Bone marrow (tissue), 2 donors: ENCODE measurements at regions not wholly inside any gene's neighbourhood (a gene's known extent, or its start where the extent isn't known, plus 50 kb on each side); places are given as distances from the start of the nearest gene placed in this dataset.

ENCODE experiments used
- DNase-seq, 2 donors: peaks; one replicate each; lab custom pipeline; 2025; lab: John Stamatoyannopoulos, UW

GRCh38 chr5:174191076-174191475, 145.6 kb downstream of the NSG2 start:
- DNase-seq = no peak

- no peak for DNase-seq
Observed at GRCh38 chr5:174191850-174192655, 146.5 kb downstream of the NSG2 start.

- no peak for DNase-seq
Observed at GRCh38 chr5:174192901-174193300, 147.4 kb downstream of the NSG2 start.

- no peak for DNase-seq
Observed at GRCh38 chr5:174195517-174195916, 150.0 kb downstream of the NSG2 start.

- no peak for DNase-seq
Observed at GRCh38 chr5:174197929-174198328, 152.4 kb downstream of the NSG2 start.

GRCh38 chr5:174198541-174198940, 153.0 kb downstream of the NSG2 start:
- DNase-seq = no peak

GRCh38 chr5:174202996-174203395, 157.5 kb downstream of the NSG2 start:
- no peak for DNase-seq

GRCh38 chr5:174204535-174205313, 159.2 kb downstream of the NSG2 start:
- no peak for DNase-seq

- DNase-seq = no peak
Observed at GRCh38 chr5:174205939-174206338, 160.4 kb downstream of the NSG2 start.

GRCh38 chr5:174210596-174211276, 165.2 kb downstream of the NSG2 start:
- no peak for DNase-seq

GRCh38 chr5:174211277-174211626, 165.7 kb downstream of the NSG2 start:
- no peak for DNase-seq

- no peak for DNase-seq
Observed at GRCh38 chr5:174217527-174217926, 172.0 kb downstream of the NSG2 start.

- DNase-seq = no peak
Observed at GRCh38 chr5:174218162-174218561, 172.7 kb downstream of the NSG2 start.

GRCh38 chr5:174220417-174220816, 174.9 kb downstream of the NSG2 start:
- no peak for DNase-seq

- DNase-seq = no peak
Observed at GRCh38 chr5:174221436-174221835, 175.9 kb downstream of the NSG2 start.

GRCh38 chr5:174221946-174222345, 176.4 kb downstream of the NSG2 start:
- no peak for DNase-seq

GRCh38 chr5:174222891-174223290, 177.4 kb downstream of the NSG2 start:
- no peak for DNase-seq

- DNase-seq = no peak
Observed at GRCh38 chr5:174223355-174223754, 177.8 kb downstream of the NSG2 start.

GRCh38 chr5:174229068-174229467, 183.6 kb downstream of the NSG2 start:
- no peak for DNase-seq

GRCh38 chr5:174229514-174230370, 184.2 kb downstream of the NSG2 start:
- no peak for DNase-seq

- DNase-seq = no peak
Observed at GRCh38 chr5:174231956-174232487, 186.5 kb downstream of the NSG2 start.

- DNase-seq = no peak
Observed at GRCh38 chr5:174234388-174234787, 188.9 kb downstream of the NSG2 start.
